T-cell (primary cell): ENCODE measurements at regions not wholly inside any gene's neighbourhood (a gene's known extent, or its start where the extent isn't known, plus 50 kb on each side); places are given as distances from the start of the nearest gene placed in this dataset.
A peak's percentile ranks its signal among the peaks of the same experiment; 100 is the strongest.

ENCODE experiments used
- ATAC-seq, 4 experiments: fragments of 200-7000 bp in 3 of 4; fragments of 150-1000 bp in 1 of 4; cut with Tn5 transposase; replicated peaks in 1 of 4; 1 replicate in 3 of 4; 2 replicates in 1 of 4; pipeline ENCODE4 v1.10.0; 2021; ENCODE audit warnings: moderate library complexity in 3 of 4, mild to moderate bottlenecking in 2 of 4, moderate number of reproducible peaks in 1 of 4
- CTCF ChIA-PET, 2 donors: fragments of 300-600 bp; sonication (Branson Sonifier 250); formaldehyde crosslinking; loops; one replicate each; lab custom pipeline; 2022; ENCODE audit warnings: antibody characterized with exemption in 2 of 2; lab: Charles Lee
- POLR2A ChIA-PET, 2 donors: fragments of 300-600 bp; sonication (Branson Sonifier 250); formaldehyde crosslinking; loops; one replicate each; lab custom pipeline; 2022; ENCODE audit warnings: antibody characterized with exemption in 2 of 2; lab: Charles Lee
- DNase-seq, 35 experiments: peaks; one replicate each; pipeline versions ENCODE4 v3.0.0 to v3.0.0-alpha.2; 2013 to 2023
- H3K27ac ChIP-seq: one replicate; pipeline ENCODE4 v1.5.1; 2013; ENCODE audit warnings: low read length
- H3K27me3 ChIP-seq, 2 experiments: replicated peaks in 1 of 2; 1 replicate in 1 of 2; 2 replicates in 1 of 2; pipeline versions ENCODE4 v1.6.1 to v1.7.0; 2013; ENCODE audit warnings: low read length in 1 of 2, mixed read lengths in 1 of 2; ENCODE audit not compliant: control insufficient read depth in 2 of 2, insufficient read depth in 2 of 2; ENCODE audit errors: extremely low read depth in 1 of 2
- H3K36me3 ChIP-seq, 2 donors: 1 replicate in 1 of 2; 2 replicates in 1 of 2; pipeline versions ENCODE4 v1.6.1 to v1.7.0; 2013; ENCODE audit warnings: low read length in 1 of 2; ENCODE audit not compliant: control insufficient read depth in 2 of 2, insufficient read depth in 1 of 2; ENCODE audit errors: extremely low read depth in 1 of 2
- H3K4me1 ChIP-seq, 2 experiments: 1 replicate in 1 of 2; 2 replicates in 1 of 2; pipeline versions ENCODE4 v1.6.1 to v1.7.0; 2013; ENCODE audit warnings: low read length in 2 of 2, mixed read lengths in 1 of 2; ENCODE audit not compliant: insufficient read depth in 2 of 2, control insufficient read depth in 1 of 2; ENCODE audit errors: extremely low read depth in 1 of 2
- H3K4me3 ChIP-seq, 2 donors: 1 replicate in 1 of 2; 2 replicates in 1 of 2; pipeline versions ENCODE4 v1.5.1 to v1.7.0; 2013; ENCODE audit warnings: mild to moderate bottlenecking in 2 of 2, low read length in 1 of 2, moderate library complexity in 1 of 2; ENCODE audit not compliant: control insufficient read depth in 1 of 2; ENCODE audit errors: extremely low read depth in 1 of 2
- H3K9me3 ChIP-seq: 2 replicates; pipeline ENCODE4 v1.7.0; 2013
- H3K27ac Mint-ChIP-seq, 2 donors: one replicate each; pipeline ENCODE4 v1.8.0; 2020 to 2021; ENCODE audit warnings: mild to moderate bottlenecking in 2 of 2, mixed read lengths in 2 of 2
- H3K27me3 Mint-ChIP-seq, 2 donors: one replicate each; pipeline ENCODE4 v1.8.0; 2021 to 2022; ENCODE audit warnings: mixed read lengths in 2 of 2
- H3K36me3 Mint-ChIP-seq: one replicate; pipeline ENCODE4 v1.8.0; 2021; ENCODE audit warnings: mixed read lengths
- H3K4me1 Mint-ChIP-seq, 3 donors: one replicate each; pipeline ENCODE4 v1.8.0; 2020 to 2022; ENCODE audit warnings: mixed read lengths in 3 of 3, mild to moderate bottlenecking in 1 of 3
- H3K4me3 Mint-ChIP-seq, 3 donors: one replicate each; pipeline ENCODE4 v1.8.0; 2020 to 2022; ENCODE audit warnings: mild to moderate bottlenecking in 3 of 3, mixed read lengths in 3 of 3, moderate library complexity in 3 of 3
- H3K9me3 Mint-ChIP-seq, 3 donors: one replicate each; pipeline ENCODE4 v1.8.0; 2020 to 2022; ENCODE audit warnings: mixed read lengths in 3 of 3
- WGBS: methylation state at CpG from one replicate; pipeline ENCODE4 v1.1.5; 2013; ENCODE audit warnings: missing lambda C conversion rate; ENCODE audit not compliant: insufficient coverage; 5-methylcytosine and 5-hydroxymethylcytosine counted together

DNA sequence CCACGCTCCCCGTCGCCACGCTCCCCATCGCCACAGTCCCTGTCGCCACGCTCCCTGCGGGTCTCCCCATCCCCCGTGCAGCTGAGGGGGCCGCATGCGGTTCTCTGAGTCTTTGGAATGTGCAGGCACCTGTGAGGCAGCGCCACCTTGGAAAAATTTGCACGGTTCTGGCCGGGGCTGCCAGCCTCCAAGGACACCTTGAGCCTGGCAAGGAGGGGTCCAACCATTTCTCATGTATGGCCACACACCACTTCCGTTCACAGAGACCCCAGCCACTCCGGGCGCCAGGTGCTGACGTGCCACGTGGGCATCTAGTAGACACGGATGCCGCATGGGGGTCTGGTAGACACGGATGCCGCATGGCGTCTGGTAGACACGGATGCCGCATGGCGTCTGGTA, 70.5 kb upstream of the ADGRA1 start:
- POLR2A ChIA-PET: no interaction called here
- Mint-ChIP-seq H3K9me3 (no peaks in the 10 kb centered on the region), H3K36me3 (no peaks in the 10 kb centered on the region), H3K27ac (no peak overlapping the region), H3K4me1 (no peaks in the 10 kb centered on the region), H3K4me3 (no peak overlapping the region), H3K27me3 (peaks cover 4% of the 10 kb centered on the region in 2 donors)
- Histone ChIP-seq H3K27me3 (peaks cover 0 to 25% of the 10 kb centered on the region in 2 experiments), H3K36me3 (no peaks in the 10 kb centered on the region), H3K27ac (no peak overlapping the region), H3K4me1 (no peaks in the 10 kb centered on the region), H3K4me3 (no peak overlapping the region), H3K9me3 (no peaks in the 10 kb centered on the region)
- ATAC-seq (no peak), DNase-seq (no peak)
- 97% methylated on average over 27 of the region's 27 CpGs for WGBS
- CTCF ChIA-PET: no interaction called here

DNA sequence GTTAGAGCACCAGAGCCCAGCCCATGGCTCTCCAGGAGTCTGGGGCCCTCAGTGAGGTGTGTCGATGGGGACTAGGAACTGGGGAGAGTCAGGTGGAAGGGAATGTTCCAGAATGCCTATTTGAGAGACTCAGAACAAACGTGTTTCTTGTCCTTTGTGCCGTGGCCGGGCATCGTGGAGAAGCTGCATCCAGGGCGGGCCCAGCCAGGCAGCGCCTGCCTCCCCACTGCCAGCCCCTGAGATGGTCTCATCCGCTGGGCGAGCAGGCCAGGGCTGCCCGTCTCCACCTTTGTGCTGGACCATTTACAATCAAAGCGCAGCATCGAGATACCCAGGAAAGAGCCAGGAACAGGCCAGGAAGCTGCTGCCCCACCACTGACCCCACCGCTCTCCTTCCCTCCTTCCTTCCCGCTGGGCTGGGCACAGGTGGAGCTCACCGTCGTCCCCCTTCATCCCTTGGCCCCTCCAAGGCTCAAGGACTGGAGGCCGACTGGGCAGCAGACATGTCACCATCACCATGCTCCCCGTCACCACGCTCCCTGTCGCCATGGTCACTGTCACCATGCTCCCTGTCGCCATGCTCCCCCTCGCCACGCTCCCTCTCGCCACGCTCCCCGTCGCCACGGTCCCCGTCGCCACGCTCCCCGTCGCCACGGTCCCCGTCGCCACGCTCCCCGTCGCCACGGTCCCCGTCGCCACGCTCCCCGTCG, 71.1 kb upstream of the ADGRA1 start:
- CTCF ChIA-PET: no interaction called here
- H3K9me3 Mint-ChIP-seq: no peaks in the 10 kb centered on the region
- Histone ChIP-seq H3K4me3 (no peak overlapping the region), H3K4me1 (no peaks in the 10 kb centered on the region), H3K27me3 (peaks cover 0 to 21% of the 10 kb centered on the region in 2 experiments), H3K27ac (no peak overlapping the region), H3K9me3 (no peaks in the 10 kb centered on the region), H3K36me3 (no peaks in the 10 kb centered on the region)
- no peaks in the 10 kb centered on the region for H3K36me3 Mint-ChIP-seq
- POLR2A ChIA-PET: no interaction called here
- H3K4me1 Mint-ChIP-seq: no peaks in the 10 kb centered on the region
- ATAC-seq (no peak), DNase-seq (no peak)
- H3K27me3 Mint-ChIP-seq: peaks cover 4% of the 10 kb centered on the region in 2 donors
- H3K27ac Mint-ChIP-seq: no peak overlapping the region
- no peak overlapping the region for H3K4me3 Mint-ChIP-seq
- whole genome bisulfite sequencing: 97% methylated on average over 40 of the region's 45 CpGs

DNA sequence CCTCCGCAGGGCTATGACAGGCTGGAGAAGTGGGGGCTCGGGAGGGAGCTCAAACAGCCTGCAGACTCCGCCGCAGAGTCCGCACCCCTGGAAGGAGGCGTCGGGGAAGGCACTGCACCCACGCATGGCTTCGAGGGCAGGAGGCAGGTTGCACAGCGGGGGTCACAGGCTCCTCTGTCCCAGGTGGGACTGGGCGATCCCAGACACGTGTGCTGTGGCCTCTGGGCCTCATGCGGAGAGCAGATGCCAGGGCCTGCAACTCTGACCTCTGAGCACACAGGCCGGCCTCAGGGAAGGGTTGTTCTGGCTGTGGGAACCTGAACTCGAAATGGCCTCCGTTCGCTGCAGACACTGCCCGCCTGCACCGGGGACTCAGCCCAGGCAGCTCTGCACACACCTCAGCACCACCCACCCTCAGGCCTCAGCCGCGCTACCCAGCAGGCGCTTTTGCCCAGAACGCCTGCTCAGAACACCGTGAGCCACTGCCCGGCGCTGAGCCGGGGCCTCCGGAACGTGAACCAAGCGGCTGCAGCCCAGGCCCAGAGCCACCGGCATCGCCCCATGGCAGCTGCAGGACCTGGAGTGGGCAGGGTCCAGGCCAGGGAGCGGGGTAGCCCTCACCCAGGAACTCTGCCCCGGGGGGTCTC, 71.8 kb upstream of the ADGRA1 start:
- Histone ChIP-seq H3K36me3 (no peaks in the 10 kb centered on the region), H3K9me3 (no peaks in the 10 kb centered on the region), H3K27ac (no peak overlapping the region), H3K4me1 (no peaks in the 10 kb centered on the region), H3K4me3 (no peak overlapping the region), H3K27me3 (peaks cover 0 to 20% of the 10 kb centered on the region in 2 experiments)
- Mint-ChIP-seq H3K27me3 (peaks cover 4% of the 10 kb centered on the region in 2 donors), H3K4me1 (no peaks in the 10 kb centered on the region), H3K4me3 (no peak overlapping the region), H3K36me3 (no peaks in the 10 kb centered on the region), H3K27ac (no peak overlapping the region), H3K9me3 (no peaks in the 10 kb centered on the region)
- DNase-seq: no peak
- ChIA-PET CTCF (no interaction called here), POLR2A (no interaction called here)
- 89% methylated on average over 34 of the region's 34 CpGs for WGBS
- ATAC-seq: no peak

DNA sequence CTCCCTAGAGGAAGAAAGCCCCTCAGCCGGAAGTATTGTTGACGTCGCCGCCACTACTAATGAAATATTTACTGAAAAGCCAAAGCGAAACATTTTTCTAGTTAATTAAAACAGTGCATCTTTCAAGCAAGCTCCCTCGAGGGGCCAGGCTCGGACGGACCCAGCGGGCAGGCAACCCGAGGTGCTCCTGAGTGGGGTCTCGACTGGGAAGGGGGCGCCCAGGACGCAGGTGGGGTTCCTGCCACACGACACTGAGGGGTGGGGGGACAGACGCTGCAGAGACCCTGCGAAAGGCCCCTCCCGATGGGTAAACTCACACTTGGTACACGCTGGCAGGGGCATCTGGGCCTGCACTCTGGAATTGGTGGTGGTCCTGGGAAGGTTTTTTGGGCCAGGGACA, 72.4 kb upstream of the ADGRA1 start:
- Histone ChIP-seq H3K27me3 (peaks cover 0 to 20% of the 10 kb centered on the region in 2 experiments), H3K9me3 (no peaks in the 10 kb centered on the region), H3K36me3 (no peaks in the 10 kb centered on the region), H3K4me1 (no peaks in the 10 kb centered on the region), H3K4me3 (no peak overlapping the region), H3K27ac (no peak overlapping the region)
- Mint-ChIP-seq H3K9me3 (no peaks in the 10 kb centered on the region), H3K27ac (no peak overlapping the region), H3K36me3 (no peaks in the 10 kb centered on the region), H3K27me3 (peaks cover 4% of the 10 kb centered on the region in 2 donors), H3K4me1 (no peaks in the 10 kb centered on the region), H3K4me3 (no peak overlapping the region)
- no peak for DNase-seq
- ChIA-PET CTCF (no interaction called here), POLR2A (no interaction called here)
- 81% methylated on average over 10 of the region's 18 CpGs for WGBS
- ATAC-seq: no peak

DNA sequence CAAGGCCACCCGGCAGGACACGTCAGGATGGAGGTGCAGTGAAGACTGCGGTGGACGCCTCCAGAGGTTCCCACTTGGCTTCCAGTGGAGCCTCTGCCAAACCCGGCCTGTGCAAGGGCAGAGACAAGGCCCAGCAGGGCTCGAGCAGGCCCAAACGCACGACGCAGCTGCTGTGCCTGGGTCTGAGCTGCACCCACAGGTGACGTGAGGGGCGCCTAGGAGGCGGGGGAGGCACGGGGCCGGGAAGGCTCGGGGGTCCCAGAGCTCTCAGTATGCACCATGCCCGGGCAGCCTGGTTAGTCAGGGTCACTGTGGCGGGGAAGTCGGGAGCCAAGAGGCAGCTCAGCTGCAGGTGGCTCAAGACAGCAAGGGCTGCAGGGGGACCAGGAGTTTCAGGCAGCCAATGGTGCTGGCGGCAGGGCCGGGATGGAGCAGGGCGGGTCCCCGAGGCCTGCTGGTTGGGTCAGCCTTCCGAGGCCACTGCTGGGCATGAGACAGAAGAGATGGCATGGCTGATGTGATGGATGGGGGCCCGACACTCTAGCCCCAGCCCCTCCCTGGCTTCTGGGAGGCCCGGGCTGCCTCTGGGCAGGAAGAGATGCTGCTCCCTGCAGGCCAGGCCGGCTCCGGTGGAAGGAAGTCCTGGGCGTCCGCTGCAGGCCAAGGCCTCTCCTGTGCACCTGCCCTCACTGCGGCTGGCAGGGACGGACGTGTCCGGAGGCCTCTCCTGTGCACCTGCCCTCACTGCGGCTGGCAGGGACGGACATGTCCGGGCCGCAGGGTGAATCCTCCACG, 72.2 kb upstream of the CFAP46 start:
- Histone ChIP-seq H3K4me3 (no peak overlapping the region), H3K4me1 (no peaks in the 10 kb centered on the region), H3K27ac (no peak overlapping the region), H3K27me3 (peaks cover 0 to 20% of the 10 kb centered on the region in 2 experiments), H3K36me3 (no peaks in the 10 kb centered on the region), H3K9me3 (no peaks in the 10 kb centered on the region)
- Mint-ChIP-seq H3K27me3 (peaks cover 4% of the 10 kb centered on the region in 2 donors), H3K36me3 (no peaks in the 10 kb centered on the region), H3K27ac (no peak overlapping the region), H3K4me3 (no peak overlapping the region), H3K9me3 (no peaks in the 10 kb centered on the region), H3K4me1 (no peaks in the 10 kb centered on the region)
- DNase-seq (no peak), ATAC-seq (no peak)
- CTCF ChIA-PET: no interaction called here
- WGBS: 88% methylated on average over 32 of the region's 38 CpGs
- POLR2A ChIA-PET: no interaction called here

DNA sequence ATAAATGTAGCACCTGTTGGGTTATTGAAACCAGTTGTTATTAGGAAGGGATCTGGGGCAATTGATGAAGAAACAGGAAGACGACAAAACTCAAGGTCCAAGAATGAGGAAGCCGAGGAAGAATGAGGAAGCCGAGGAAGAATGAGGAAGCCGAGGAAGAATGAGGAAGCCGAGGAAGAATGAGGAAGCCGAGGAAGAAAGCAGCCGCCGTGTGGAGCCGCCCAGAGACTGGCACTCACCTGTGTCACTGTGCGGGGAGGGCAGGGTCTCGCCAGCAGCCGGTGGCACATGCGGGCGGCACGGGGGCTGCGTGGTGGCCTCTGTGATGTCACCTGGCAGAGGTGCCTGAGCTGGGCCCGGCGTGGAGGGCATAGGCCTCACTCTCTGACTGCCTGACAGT, 71.1 kb upstream of the CFAP46 start:
- Mint-ChIP-seq H3K4me1 (no peaks in the 10 kb centered on the region), H3K27ac (no peak overlapping the region), H3K9me3 (no peaks in the 10 kb centered on the region), H3K4me3 (no peak overlapping the region), H3K36me3 (no peaks in the 10 kb centered on the region), H3K27me3 (peaks cover 4% of the 10 kb centered on the region in 2 donors)
- Histone ChIP-seq H3K4me1 (no peaks in the 10 kb centered on the region), H3K27me3 (peaks cover 0 to 20% of the 10 kb centered on the region in 2 experiments), H3K36me3 (no peaks in the 10 kb centered on the region), H3K4me3 (no peak overlapping the region), H3K9me3 (no peaks in the 10 kb centered on the region), H3K27ac (no peak overlapping the region)
- CTCF ChIA-PET: no interaction called here
- no peak for ATAC-seq
- POLR2A ChIA-PET: no interaction called here
- 6% methylated on average over 16 of the region's 18 CpGs for WGBS
- peak in 1 of 35 experiments; percentile 23 for DNase-seq
